IMR-90 (cell line): ENCODE measurements at regions not wholly inside any gene's neighbourhood (a gene's known extent, or its start where the extent isn't known, plus 50 kb on each side); places are given as distances from the start of the nearest gene placed in this dataset.
A peak's percentile ranks its signal among the peaks of the same experiment; 100 is the strongest.

Source experiments
- CEBPB ChIP-seq: IDR thresholded peaks from 2 replicates; pipeline ENCODE4 v1.6.1; 2012; ENCODE audit warnings: low read depth, low read length, improper control_type of control experiment
- RAD21 ChIP-seq: IDR thresholded peaks from 2 replicates; pipeline ENCODE4 v1.6.1; 2012; ENCODE audit warnings: low read length, improper control_type of control experiment
- RFX5 ChIP-seq: IDR thresholded peaks from 2 replicates; pipeline ENCODE4 v1.8.0; 2012; ENCODE audit warnings: low read depth, mild to moderate bottlenecking, low read length, moderate library complexity
- TF ChIP-seq, protein P1 (sequence below): conservative IDR thresholded peaks from 2 replicates; pipeline ENCODE4 v1.5.1; 2012; ENCODE audit warnings: mild to moderate bottlenecking, low read depth, low read length, improper control_type of control experiment

DNA sequence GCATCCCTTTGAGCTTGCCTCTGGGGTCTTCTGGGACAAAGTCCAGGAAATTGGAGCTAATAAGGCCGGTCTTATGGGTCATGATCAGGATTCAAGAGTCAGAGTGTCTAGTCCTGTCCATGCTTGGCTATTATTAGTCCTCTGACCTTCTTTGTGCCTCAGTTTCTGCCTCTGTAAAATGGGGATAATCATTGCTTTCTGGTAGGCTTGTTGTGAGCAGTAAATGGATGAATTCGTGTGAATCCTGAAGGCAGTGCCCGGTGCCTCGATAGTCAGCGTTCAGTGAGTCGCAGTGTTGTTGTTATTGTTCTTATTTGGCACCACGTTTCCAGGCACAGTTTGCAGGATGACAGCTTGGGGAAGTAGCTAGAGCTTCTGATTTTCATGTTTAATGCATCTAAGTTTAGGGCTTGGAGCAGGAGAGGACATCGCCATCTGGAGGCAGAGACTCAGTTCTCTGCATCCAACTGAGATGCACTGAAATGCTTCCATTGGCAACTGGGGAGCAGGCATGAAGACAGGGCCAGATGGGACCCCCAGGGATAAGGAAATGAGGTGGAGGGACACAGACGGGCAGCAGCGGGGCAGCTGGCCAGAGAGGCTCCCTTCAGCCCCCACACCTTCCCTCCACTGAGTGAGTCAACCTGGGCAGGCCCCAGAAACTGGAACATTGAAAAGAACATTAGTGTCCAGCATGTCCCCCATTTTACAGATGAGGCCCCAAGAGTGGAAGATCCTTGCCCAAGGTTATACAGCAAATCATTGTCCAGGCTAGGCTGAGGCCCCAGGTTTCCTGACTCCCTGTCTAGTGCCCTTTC is 160.3 kb downstream of the PTPRU start:
- TF ChIP-seq, protein P1, sequence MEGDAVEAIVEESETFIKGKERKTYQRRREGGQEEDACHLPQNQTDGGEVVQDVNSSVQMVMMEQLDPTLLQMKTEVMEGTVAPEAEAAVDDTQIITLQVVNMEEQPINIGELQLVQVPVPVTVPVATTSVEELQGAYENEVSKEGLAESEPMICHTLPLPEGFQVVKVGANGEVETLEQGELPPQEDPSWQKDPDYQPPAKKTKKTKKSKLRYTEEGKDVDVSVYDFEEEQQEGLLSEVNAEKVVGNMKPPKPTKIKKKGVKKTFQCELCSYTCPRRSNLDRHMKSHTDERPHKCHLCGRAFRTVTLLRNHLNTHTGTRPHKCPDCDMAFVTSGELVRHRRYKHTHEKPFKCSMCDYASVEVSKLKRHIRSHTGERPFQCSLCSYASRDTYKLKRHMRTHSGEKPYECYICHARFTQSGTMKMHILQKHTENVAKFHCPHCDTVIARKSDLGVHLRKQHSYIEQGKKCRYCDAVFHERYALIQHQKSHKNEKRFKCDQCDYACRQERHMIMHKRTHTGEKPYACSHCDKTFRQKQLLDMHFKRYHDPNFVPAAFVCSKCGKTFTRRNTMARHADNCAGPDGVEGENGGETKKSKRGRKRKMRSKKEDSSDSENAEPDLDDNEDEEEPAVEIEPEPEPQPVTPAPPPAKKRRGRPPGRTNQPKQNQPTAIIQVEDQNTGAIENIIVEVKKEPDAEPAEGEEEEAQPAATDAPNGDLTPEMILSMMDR = 0 out of 2 replicates have a peak, but pooled peaks have one; percentile 17
- TF ChIP-seq RFX5 = no peak
- no peak for TF ChIP-seq RAD21
- TF ChIP-seq CEBPB = no peak
